HG03354 (cell line): ENCODE measurements at regions not wholly inside any gene's neighbourhood (a gene's known extent, or its start where the extent isn't known, plus 50 kb on each side); places are given as distances from the start of the nearest gene placed in this dataset.
"Not testable (repeated sequence)": the region's sequence is repeated elsewhere in the genome, so short reads cannot be mapped to it uniquely, and the experiment has no call there.

ENCODE experiments used
- ATAC-seq: cut with Tn5 transposase; IDR thresholded peaks from one replicate; pipeline ENCODE4 v1.9.1; 2021; ENCODE audit warnings: mild to moderate bottlenecking; ENCODE audit not compliant: unreplicated experiment, poor library complexity, severe bottlenecking

GRCh38 chrX:131816551-131817136 lies 206.5 kb upstream of the STK26 start:
- ATAC-seq, result peak; percentile 64

- ATAC-seq, result no peak
Measured at GRCh38 chrX:131818297-131818936, 204.7 kb upstream of the STK26 start.

- peak; percentile 86 for ATAC-seq
Measured at GRCh38 chrX:131821945-131822622, 201.0 kb upstream of the STK26 start.

- no peak for ATAC-seq
Measured at GRCh38 chrX:131826572-131826971, 196.5 kb upstream of the STK26 start.

- ATAC-seq, result peak; percentile 52
Measured at GRCh38 chrX:131827935-131828334, 195.2 kb upstream of the STK26 start.

- no peak for ATAC-seq
Measured at GRCh38 chrX:131828482-131828881, 194.6 kb upstream of the STK26 start.

- peak; percentile 72 for ATAC-seq
Measured at GRCh38 chrX:131830400-131831184, 192.5 kb upstream of the STK26 start.

- no peak for ATAC-seq
Measured at GRCh38 chrX:131831185-131831520, 191.9 kb upstream of the STK26 start.

GRCh38 chrX:131836161-131836560 lies 186.9 kb upstream of the STK26 start:
- no peak for ATAC-seq

GRCh38 chrX:131837325-131837724 lies 185.8 kb upstream of the STK26 start:
- ATAC-seq, result no peak

GRCh38 chrX:131840799-131841495 lies 182.2 kb upstream of the STK26 start:
- ATAC-seq, result peak; percentile 28

- ATAC-seq, result peak; percentile 90
Measured at GRCh38 chrX:131841496-131842437, 181.3 kb upstream of the STK26 start.

GRCh38 chrX:131843987-131844386 lies 179.1 kb upstream of the STK26 start:
- ATAC-seq, result no peak

- ATAC-seq, result no peak
Measured at GRCh38 chrX:131845201-131845600, 177.9 kb upstream of the STK26 start.

GRCh38 chrX:131845771-131846170 lies 177.3 kb upstream of the STK26 start:
- ATAC-seq, result no peak

GRCh38 chrX:131850964-131851363 lies 172.1 kb upstream of the STK26 start:
- ATAC-seq, result not testable (repeated sequence)

GRCh38 chrX:131853440-131853839 lies 169.7 kb upstream of the STK26 start:
- no peak for ATAC-seq

GRCh38 chrX:131854581-131854980 lies 168.5 kb upstream of the STK26 start:
- no peak for ATAC-seq
